ENCODE measurements at regions not wholly inside any gene's neighbourhood (a gene's known extent, or its start where the extent isn't known, plus 50 kb on each side); places are given as distances from the start of the nearest gene placed in this dataset.

GRCh38 chr20:4453359-4453758 lies 204.3 kb upstream of the ADRA1D start:
- Histone ChIP-seq H3K9me1 (replicated peaks; ENCODE audit: control insufficient read depth, extremely low read depth, insufficient read depth, low read length) (no peaks in the 10 kb centered on the region), H3K4me2 (ENCODE audit: insufficient read depth, low read length) (no peak overlapping the region), H3K4me3 (replicated peaks in 1 of 3; ENCODE audit: insufficient read depth in 1 of 3, low read depth in 1 of 3, low read length in 3 of 3) (no peak overlapping the region), H3K27ac (ENCODE audit: insufficient read depth, low read depth, low read length) (no peak overlapping the region), H3K79me2 (ENCODE audit: control insufficient read depth, insufficient read depth, low read length) (no peaks in the 10 kb centered on the region), H4K20me1 (replicated peaks; ENCODE audit: control insufficient read depth, extremely low read depth, insufficient read depth, low read length) (no peaks in the 10 kb centered on the region), H3K4me1 (ENCODE audit: control insufficient read depth, extremely low read depth, insufficient read depth, low read length) (no peaks in the 10 kb centered on the region), H2AFZ (ENCODE audit: low read depth, low read length) (no peak overlapping the region), H3K36me3 (ENCODE audit: control insufficient read depth in 2 of 2, extremely low read depth in 1 of 2, insufficient read depth in 2 of 2, low read length in 2 of 2) (no peaks in the 10 kb centered on the region), H3K9me3 (replicated peaks; ENCODE audit: control insufficient read depth, insufficient read depth, low read length) (no peaks in the 10 kb centered on the region), H3K27me3 (ENCODE audit: control insufficient read depth in 2 of 2, insufficient read depth in 2 of 2, low read length in 2 of 2) (peaks cover 0 to under 1% of the 10 kb centered on the region in 2 experiments), H3K9ac (replicated peaks; ENCODE audit: extremely low read depth, insufficient read depth, low read length) (no peak overlapping the region)
- dilution Hi-C loops (cut with MboI; ENCODE audit: extremely low pct_ligation_motif_present, low sequenced_read_pairs) = no loop called here
- no peak for FAIRE-seq
- DNase-seq (ENCODE audit: low read depth, low spot score) = no peak
- CTCF ChIA-PET = no interaction called here
- POLR2A ChIA-PET = no interaction called here
- no TSS peak for BruUV-seq (replicated peaks)
- intact Hi-C loops (cut with micrococcal nuclease) = no loop called here
- no peak for TF ChIP-seq EZH2 (IDR thresholded peaks at IDR 0.05; ENCODE audit: borderline replicate concordance, low read depth, low read length, severe bottlenecking)
- no peak for TF ChIP-seq MYC (IDR thresholded peaks at IDR 0.05; ENCODE audit: low read depth, low read length)
- no peak for TF ChIP-seq POLR2A (IDR thresholded peaks at IDR 0.05; ENCODE audit: low read depth, low read length)
- no peak for TF ChIP-seq MAX (IDR thresholded peaks at IDR 0.05; ENCODE audit: insufficient read depth, insufficient read length)

DNA sequence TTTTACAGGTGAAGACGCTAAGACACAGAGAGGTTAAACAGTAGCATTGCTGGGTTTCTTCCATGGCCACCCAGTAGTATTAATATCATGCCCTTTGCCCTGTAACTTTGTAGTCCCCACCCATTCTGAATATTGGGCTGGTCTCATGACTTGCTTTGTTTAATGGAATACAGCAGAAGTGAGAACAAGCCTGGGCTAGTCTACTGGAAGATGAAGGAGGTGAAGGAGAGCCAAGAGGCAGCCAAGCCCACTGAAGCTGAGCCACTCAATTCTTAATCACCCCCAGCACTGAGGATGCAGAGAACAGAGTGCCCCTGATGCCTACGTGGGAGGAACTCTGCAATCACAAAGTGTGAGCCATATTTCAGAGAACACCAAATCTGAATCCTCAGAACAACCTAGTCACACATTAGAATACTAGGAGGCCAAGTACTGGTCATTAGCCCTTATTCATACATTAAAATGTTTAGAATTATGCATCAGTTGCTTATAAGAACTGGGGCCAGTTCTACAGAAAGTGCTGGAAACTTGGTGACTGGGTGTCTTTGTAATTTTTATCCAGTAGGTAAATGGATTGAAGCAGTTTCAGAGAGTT lies 202.5 kb upstream of the ADRA1D start:
- Histone ChIP-seq H3K36me3 (ENCODE audit: control insufficient read depth in 2 of 2, extremely low read depth in 1 of 2, insufficient read depth in 2 of 2, low read length in 2 of 2) (no peaks in the 10 kb centered on the region), H4K20me1 (replicated peaks; ENCODE audit: control insufficient read depth, extremely low read depth, insufficient read depth, low read length) (no peaks in the 10 kb centered on the region), H2AFZ (ENCODE audit: low read depth, low read length) (no peak overlapping the region), H3K9ac (replicated peaks; ENCODE audit: extremely low read depth, insufficient read depth, low read length) (no peak overlapping the region), H3K79me2 (ENCODE audit: control insufficient read depth, insufficient read depth, low read length) (no peaks in the 10 kb centered on the region), H3K4me2 (ENCODE audit: insufficient read depth, low read length) (no peak overlapping the region), H3K27me3 (ENCODE audit: control insufficient read depth in 2 of 2, insufficient read depth in 2 of 2, low read length in 2 of 2) (peaks cover 1 to 9% of the 10 kb centered on the region in 2 experiments), H3K9me3 (replicated peaks; ENCODE audit: control insufficient read depth, insufficient read depth, low read length) (no peaks in the 10 kb centered on the region), H3K27ac (ENCODE audit: insufficient read depth, low read depth, low read length) (no peak overlapping the region), H3K4me1 (ENCODE audit: control insufficient read depth, extremely low read depth, insufficient read depth, low read length) (no peaks in the 10 kb centered on the region), H3K9me1 (replicated peaks; ENCODE audit: control insufficient read depth, extremely low read depth, insufficient read depth, low read length) (no peaks in the 10 kb centered on the region), H3K4me3 (replicated peaks in 1 of 3; ENCODE audit: insufficient read depth in 1 of 3, low read depth in 1 of 3, low read length in 3 of 3) (no peak overlapping the region)
- no TSS peak for BruUV-seq (replicated peaks)
- no peak for DNase-seq (ENCODE audit: low read depth, low spot score)
- CTCF ChIA-PET = no interaction called here
- no peak for FAIRE-seq
- TF ChIP-seq GATA2 (IDR thresholded peaks at IDR 0.05; ENCODE audit: insufficient read depth, insufficient read length, low read depth, low read length) (no peak), POLR2AphosphoS5 (IDR thresholded peaks at IDR 0.05; ENCODE audit: insufficient read depth, low read depth, low read length) (no peak), EZH2 (IDR thresholded peaks at IDR 0.05; ENCODE audit: borderline replicate concordance, low read depth, low read length, severe bottlenecking) (no peak), MYC (IDR thresholded peaks at IDR 0.05; ENCODE audit: low read depth, low read length) (no peak), FOS (IDR thresholded peaks at IDR 0.05; ENCODE audit: borderline replicate concordance, insufficient read depth, low read length) (no peak), POLR2A (IDR thresholded peaks at IDR 0.05; ENCODE audit: low read depth, low read length) (no peak), MAX (IDR thresholded peaks at IDR 0.05; ENCODE audit: insufficient read depth, insufficient read length) (no peak)
- TF ChIP-seq, protein P1, sequence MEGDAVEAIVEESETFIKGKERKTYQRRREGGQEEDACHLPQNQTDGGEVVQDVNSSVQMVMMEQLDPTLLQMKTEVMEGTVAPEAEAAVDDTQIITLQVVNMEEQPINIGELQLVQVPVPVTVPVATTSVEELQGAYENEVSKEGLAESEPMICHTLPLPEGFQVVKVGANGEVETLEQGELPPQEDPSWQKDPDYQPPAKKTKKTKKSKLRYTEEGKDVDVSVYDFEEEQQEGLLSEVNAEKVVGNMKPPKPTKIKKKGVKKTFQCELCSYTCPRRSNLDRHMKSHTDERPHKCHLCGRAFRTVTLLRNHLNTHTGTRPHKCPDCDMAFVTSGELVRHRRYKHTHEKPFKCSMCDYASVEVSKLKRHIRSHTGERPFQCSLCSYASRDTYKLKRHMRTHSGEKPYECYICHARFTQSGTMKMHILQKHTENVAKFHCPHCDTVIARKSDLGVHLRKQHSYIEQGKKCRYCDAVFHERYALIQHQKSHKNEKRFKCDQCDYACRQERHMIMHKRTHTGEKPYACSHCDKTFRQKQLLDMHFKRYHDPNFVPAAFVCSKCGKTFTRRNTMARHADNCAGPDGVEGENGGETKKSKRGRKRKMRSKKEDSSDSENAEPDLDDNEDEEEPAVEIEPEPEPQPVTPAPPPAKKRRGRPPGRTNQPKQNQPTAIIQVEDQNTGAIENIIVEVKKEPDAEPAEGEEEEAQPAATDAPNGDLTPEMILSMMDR (IDR thresholded peaks at IDR 0.05; ENCODE audit: extremely low read depth in 1 of 2, insufficient read depth in 1 of 2, low read depth in 1 of 2, low read length in 2 of 2) = no peak
- intact Hi-C loops (cut with micrococcal nuclease) (no loop called here), dilution Hi-C loops (cut with MboI; ENCODE audit: extremely low pct_ligation_motif_present, low sequenced_read_pairs) (no loop called here)
- POLR2A ChIA-PET = no interaction called here
